ENCODE measurements at regions not wholly inside any gene's neighbourhood (a gene's known extent, or its start where the extent isn't known, plus 50 kb on each side); places are given as distances from the start of the nearest gene placed in this dataset.

- no peak for DNase-seq (ENCODE audit: low spot score)
- intact Hi-C loops (cut with DNase I): no loop called here
Observed at GRCh38 chr20:22216984-22217383, 367.4 kb downstream of the FOXA2 start.

- DNase-seq (ENCODE audit: low spot score): no peak
- intact Hi-C loops (cut with DNase I): no loop called here
Observed at GRCh38 chr20:22214296-22214695, 370.1 kb downstream of the FOXA2 start.

- no peak for DNase-seq (ENCODE audit: low spot score)
- intact Hi-C loops (cut with DNase I): no loop called here
Observed at GRCh38 chr20:22213271-22213670, 371.1 kb downstream of the FOXA2 start.

- DNase-seq (ENCODE audit: low spot score): no peak
- intact Hi-C loops (cut with DNase I): no loop called here
Observed at GRCh38 chr20:22207280-22207679, 377.1 kb downstream of the FOXA2 start.

GRCh38 chr20:22204801-22205200, 379.6 kb downstream of the FOXA2 start:
- intact Hi-C loops (cut with DNase I): no loop called here
- DNase-seq (ENCODE audit: low spot score): no peak

GRCh38 chr20:22182148-22182547, 402.2 kb downstream of the FOXA2 start:
- DNase-seq (ENCODE audit: low spot score): no peak
- intact Hi-C loops (cut with DNase I): no loop called here

- no peak for DNase-seq (ENCODE audit: low spot score)
- intact Hi-C loops (cut with DNase I): no loop called here
Observed at GRCh38 chr20:22180244-22180643, 404.1 kb downstream of the FOXA2 start.

- intact Hi-C loops (cut with DNase I): loop anchor here in 1 of 2 donors (10.0 kb wide), 1 partner anchor 135 kb away; no protein-coding TSS in a partner anchor
- DNase-seq (ENCODE audit: low spot score): no peak
Observed at GRCh38 chr20:22160101-22160652, 424.2 kb downstream of the FOXA2 start.

- intact Hi-C loops (cut with DNase I): no loop called here
- no peak for DNase-seq (ENCODE audit: low spot score)
Observed at GRCh38 chr20:22159276-22159675, 425.1 kb downstream of the FOXA2 start.

GRCh38 chr20:22127587-22127986, 422.1 kb downstream of the PAX1 start:
- intact Hi-C loops (cut with DNase I): no loop called here
- DNase-seq (ENCODE audit: low spot score): no peak

GRCh38 chr20:22106308-22106938, 401.0 kb downstream of the PAX1 start:
- DNase-seq (ENCODE audit: low spot score): no peak
- intact Hi-C loops (cut with DNase I): loop anchor here in 1 of 2 donors (5.0 kb wide), 1 partner anchor 299 kb away; no protein-coding TSS in a partner anchor

GRCh38 chr20:22101606-22102005, 396.1 kb downstream of the PAX1 start:
- intact Hi-C loops (cut with DNase I): loop anchor here in 1 of 2 donors (5.0 kb wide), 1 partner anchor 384 kb away; no protein-coding TSS in a partner anchor
- no peak for DNase-seq (ENCODE audit: low spot score)

GRCh38 chr20:22100686-22101085, 395.2 kb downstream of the PAX1 start:
- intact Hi-C loops (cut with DNase I): loop anchor here in 1 of 2 donors (5.0 kb wide), 1 partner anchor 383 kb away; no protein-coding TSS in a partner anchor
- no peak for DNase-seq (ENCODE audit: low spot score)

GRCh38 chr20:22099348-22099747, 393.9 kb downstream of the PAX1 start:
- DNase-seq (ENCODE audit: low spot score): no peak
- intact Hi-C loops (cut with DNase I): no loop called here

- no peak for DNase-seq (ENCODE audit: low spot score)
Observed at GRCh38 chr20:22098511-22098910, 393.0 kb downstream of the PAX1 start.

GRCh38 chr20:22093122-22093521, 387.7 kb downstream of the PAX1 start:
- DNase-seq (ENCODE audit: low spot score): no peak
- intact Hi-C loops (cut with DNase I): no loop called here

More at GRCh38 chr20:22098511-22098910, 393.0 kb downstream of the PAX1 start:
- intact Hi-C loops (cut with DNase I): no loop called here

- DNase-seq (ENCODE audit: low spot score): no peak
- intact Hi-C loops (cut with DNase I): no loop called here
Observed at GRCh38 chr20:22088882-22089281, 383.4 kb downstream of the PAX1 start.

GRCh38 chr20:22080985-22081384, 375.5 kb downstream of the PAX1 start:
- intact Hi-C loops (cut with DNase I): no loop called here
- no peak for DNase-seq (ENCODE audit: low spot score)

GRCh38 chr20:22074635-22075034, 369.2 kb downstream of the PAX1 start:
- intact Hi-C loops (cut with DNase I): no loop called here

GRCh38 chr20:22071841-22072240, 366.4 kb downstream of the PAX1 start:
- intact Hi-C loops (cut with DNase I): no loop called here
- DNase-seq (ENCODE audit: low spot score): no peak

More at GRCh38 chr20:22074635-22075034, 369.2 kb downstream of the PAX1 start:
- DNase-seq (ENCODE audit: low spot score): no peak

GRCh38 chr20:22070610-22071058, 365.2 kb downstream of the PAX1 start:
- intact Hi-C loops (cut with DNase I): no loop called here
- DNase-seq (ENCODE audit: low spot score): no peak
